Midbrain (tissue), 1 donor: ENCODE measurements at regions not wholly inside any gene's neighbourhood (a gene's known extent, or its start where the extent isn't known, plus 50 kb on each side); places are given as distances from the start of the nearest gene placed in this dataset.

Experiments
- DNase-seq: peaks from one replicate; lab custom pipeline; 2025; lab: John Stamatoyannopoulos, UW

DNA sequence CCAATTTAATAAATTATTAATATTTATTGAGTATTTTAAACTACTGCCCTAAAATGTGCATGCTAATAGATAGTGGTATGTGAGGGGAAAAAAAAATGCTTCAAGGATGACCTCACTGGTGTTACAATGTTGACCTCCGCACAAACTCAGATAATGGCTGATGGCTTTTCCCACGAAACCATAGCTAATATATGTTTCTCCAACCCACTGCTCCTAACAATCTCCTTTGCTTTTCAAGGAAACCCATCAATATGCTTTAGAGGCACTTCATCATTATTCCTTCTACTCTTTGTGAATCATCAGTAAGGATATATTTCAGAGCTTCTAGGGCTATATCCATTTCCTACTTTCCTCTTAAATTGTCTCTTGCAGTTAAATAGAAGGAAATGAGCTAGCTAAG lies 1752.0 kb upstream of the TENM3 start:
- no peak for DNase-seq

DNA sequence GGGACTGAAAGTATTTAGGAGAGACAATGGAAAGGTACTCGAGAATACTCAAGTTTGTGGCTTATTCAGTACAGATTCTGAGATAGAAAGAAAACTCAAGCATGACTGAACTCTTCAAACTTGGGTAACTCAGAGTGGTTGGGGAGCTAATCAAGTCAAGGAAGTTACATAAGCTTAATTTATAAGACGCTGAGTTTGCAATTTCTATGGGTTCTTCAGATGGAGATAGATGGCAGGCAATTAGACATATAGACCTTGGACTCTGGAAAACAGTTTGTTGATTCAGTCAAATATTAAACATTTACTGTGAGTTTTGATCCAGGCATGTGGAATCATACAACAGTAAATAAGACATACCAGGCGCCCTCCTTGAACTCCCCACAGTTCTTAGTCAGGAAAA lies 1749.9 kb upstream of the TENM3 start:
- DNase-seq: no peak

- no peak for DNase-seq
These were observed 1743.0 kb upstream of the TENM3 start for GRCh38 chr4:180500154-180500553.

DNA sequence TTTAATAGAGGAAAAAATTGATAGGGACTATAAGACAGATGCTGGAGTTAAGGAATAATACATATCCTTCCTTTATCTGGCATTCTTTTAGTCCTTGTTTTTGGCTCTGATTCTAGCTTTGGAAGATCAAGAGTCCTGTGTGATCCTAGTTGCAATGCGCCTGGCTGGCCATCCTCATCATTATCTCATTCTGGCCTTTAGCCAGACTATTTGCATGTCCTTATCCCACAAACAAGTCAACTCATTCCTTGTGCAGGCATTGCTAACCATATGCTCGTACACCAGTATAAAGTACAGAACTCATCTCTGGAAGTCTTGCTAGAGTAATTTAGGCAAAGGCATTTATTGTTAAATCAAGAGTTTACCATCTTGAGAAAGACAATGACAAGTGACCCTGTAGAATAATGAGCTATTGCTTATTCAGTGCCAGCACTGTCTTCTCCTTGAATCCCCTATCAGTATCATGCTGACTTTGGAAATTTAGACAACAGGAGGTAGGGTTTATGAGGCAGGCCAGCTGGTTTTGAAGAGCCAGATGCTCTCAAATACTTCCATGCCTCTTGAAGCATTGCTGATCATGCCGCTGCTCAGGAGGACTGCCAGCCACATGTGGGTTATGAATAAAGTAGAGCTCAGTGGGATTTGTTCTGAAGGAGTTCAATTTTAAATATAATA lies 1730.3 kb upstream of the TENM3 start:
- no peak for DNase-seq

GRCh38 chr4:180518906-180519305 lies 1724.3 kb upstream of the TENM3 start:
- DNase-seq: no peak

DNA sequence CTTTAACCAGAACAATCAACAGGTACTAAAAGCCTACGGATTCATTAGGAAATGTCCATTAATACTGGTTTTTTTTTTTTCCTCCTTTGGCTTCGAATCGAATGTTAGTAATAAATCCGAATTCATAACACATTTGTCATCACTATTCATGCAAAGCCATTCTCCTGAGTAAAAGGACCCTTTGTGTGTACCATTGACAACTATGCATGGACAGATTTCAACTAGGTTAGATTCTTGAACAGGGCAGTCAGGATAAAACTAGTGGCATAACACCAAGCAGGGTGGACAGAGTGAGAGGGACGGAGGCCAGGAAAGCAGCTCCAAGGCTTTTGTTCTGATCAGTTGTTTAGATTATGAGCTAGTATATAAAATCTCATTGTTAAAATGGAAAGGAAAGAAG lies 1722.0 kb upstream of the TENM3 start:
- DNase-seq: no peak

GRCh38 chr4:180525523-180526077 lies 1717.6 kb upstream of the TENM3 start:
- no peak for DNase-seq

DNA sequence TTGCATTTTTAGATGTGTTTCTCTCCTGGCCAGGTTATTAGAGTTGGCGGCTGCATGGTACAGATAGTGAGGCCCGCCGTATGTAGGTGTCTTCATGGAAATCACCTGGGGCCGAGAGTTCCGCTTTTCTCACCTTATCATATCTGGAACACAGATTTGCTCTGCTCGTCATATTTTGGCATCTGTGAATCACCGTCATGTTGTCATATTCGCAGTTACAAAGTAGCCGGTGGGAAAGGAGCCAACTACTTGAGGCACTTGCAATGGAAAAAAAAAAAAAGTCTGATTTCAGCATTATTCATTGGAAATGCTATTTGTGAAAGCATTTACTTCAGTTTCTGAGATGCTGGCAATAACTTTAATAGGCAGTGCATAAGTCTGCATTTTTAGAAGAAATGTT lies 1715.2 kb upstream of the TENM3 start:
- no peak for DNase-seq

DNA sequence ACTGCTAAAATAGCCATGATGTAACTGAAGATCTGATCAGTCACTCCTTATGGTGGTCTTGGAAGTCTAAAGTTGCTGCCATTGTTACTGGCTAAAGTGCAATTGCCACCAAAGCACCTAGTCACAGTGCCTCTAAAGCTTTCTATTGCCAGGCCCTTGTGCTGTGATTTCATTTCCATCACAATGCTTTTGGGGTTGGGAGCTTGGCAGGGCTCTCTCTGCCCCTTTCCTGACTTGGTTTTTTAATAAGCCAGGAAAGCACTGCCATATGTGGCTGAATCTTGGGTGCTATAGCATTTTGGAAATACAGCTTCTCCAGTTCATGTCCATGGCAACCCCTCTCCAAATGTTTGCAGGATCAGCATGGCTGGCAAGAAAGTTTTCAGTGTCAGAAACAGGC lies 1712.4 kb upstream of the TENM3 start:
- DNase-seq: no peak

DNA sequence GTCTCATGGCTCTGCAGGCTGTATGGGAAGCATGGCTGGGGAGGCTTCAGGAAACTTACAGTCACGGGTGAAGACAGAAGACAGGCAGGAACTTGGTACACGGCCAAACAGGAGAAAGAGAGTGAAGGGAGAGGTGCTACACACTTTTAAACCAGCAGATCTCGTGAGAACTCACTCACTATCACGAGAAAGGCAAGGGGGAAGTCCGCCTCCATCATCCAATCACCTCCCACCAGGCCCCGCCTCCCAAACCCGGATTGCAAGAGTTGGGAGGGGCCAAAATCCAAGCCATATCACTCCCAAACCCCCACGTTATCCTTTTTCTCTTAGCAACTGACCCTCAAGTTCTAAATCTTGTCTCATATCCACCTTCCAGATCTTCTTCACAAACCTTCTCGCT lies 1710.5 kb upstream of the TENM3 start:
- DNase-seq: no peak

DNA sequence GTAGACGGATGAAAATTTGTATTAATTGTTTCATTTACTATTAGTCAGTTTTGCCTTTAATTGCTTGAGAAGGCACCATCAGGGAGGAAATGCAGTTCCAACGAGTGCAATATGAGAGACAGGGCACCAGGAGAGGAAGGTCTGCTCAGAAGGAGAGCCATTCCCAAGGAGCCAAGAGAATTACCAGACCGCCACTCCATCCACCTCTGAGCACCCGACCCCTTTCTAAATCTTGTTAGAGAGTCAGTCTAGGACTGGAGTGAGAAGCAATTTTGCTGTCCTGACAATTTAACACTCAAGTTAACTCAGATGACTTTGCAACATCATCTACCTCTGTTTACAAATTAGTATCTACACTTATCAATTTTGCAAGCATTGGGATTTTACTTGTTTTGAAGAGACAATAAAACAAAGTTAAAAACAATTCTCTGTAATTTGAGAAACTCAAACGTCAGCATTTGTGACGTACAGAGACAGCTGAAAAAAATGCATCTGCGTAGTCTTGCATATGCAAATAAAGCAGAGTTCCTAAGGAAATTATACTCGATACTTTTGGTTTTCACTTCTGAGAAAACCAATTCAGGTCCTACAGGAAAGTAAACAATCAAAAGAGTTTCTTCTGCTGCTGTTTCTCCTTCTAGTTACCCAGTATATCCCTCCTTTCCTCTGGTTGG lies 1704.7 kb upstream of the TENM3 start:
- DNase-seq: no peak

- DNase-seq: no peak
These were observed 1703.9 kb upstream of the TENM3 start for GRCh38 chr4:180539284-180539683.

DNA sequence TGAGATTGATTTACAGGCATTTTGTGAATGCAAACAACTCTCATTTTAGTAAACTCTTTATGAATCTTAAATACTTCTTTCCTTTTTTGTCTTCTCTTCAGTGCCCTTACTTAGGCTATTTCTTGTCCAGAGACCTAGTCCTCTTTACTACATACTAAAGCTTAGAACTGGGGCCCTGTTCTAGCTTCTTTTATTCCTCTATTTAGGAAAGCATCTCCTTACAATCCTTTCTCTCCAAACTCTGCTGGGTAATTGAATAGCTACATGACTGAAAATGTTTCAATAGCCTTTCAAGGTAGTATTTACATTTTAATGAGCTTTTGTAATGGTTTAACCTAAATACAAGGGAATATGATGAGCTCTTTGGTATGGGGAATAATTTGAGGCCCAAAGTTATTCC lies 1701.5 kb upstream of the TENM3 start:
- DNase-seq: no peak

- DNase-seq: no peak
These were observed 1700.6 kb upstream of the TENM3 start for GRCh38 chr4:180542445-180543100.

DNA sequence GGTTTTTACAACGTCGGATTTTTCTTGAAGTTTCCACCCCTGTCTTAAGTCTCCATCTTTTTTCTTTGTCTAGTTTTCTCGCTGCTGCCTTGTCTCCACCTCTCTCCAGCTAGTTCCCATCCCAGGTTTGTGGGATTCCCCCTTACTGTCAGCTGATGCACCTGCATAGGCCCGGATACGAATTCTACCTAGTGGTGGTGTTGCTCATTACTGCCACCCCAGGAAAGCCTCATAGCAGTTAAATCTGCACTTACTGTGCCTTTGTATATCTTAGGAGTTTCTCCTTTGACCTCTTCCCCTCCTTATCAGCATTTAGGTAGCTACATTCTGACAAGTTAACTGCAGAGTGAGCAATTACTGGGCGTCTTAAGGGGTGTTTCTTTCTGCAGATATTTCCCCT lies 1693.1 kb upstream of the TENM3 start:
- DNase-seq: no peak

- DNase-seq: no peak
These were observed 1685.9 kb upstream of the TENM3 start for GRCh38 chr4:180557348-180557747.

DNA sequence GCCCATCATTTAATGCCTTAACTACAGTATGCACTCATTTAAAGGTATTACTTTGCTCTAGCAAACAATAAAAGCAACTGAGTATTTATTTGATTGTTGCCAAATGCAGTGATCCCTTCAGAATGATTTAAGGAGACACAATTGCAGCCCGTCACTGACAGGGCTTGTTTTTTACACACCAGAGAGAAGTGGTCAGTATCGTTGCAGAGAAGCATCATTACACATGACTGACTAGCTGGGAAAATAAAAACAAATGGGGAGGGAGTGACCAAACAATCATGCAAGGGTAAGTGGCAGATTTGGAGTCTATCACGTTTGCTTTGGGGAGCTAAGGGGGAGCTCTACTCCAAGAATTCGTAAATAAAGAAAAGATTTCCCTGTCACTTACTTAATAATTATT lies 1685.3 kb upstream of the TENM3 start:
- no peak for DNase-seq

DNA sequence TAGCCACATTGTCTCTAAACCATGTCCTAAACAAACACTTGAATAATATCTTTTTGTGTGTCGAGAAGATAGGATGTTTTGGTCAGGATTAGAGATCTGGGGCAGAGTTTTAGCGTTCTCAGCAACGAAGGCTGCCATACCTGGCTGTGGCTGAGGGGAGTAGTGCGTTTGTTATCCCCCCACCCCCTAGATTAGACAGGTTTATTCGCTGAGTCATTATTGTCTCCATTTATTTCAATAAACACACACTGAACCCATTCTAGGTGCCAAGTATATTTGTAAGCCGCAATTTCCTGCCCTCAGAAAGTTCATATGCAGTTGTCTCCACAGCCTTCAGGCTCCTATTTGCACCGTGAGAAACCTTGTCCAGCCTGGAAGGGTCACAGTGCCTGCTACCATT lies 1684.8 kb upstream of the TENM3 start:
- DNase-seq: no peak

GRCh38 chr4:180560896-180561295 lies 1682.3 kb upstream of the TENM3 start:
- DNase-seq: no peak

GRCh38 chr4:180564026-180564425 lies 1679.2 kb upstream of the TENM3 start:
- DNase-seq: no peak

- no peak for DNase-seq
These were observed 1678.8 kb upstream of the TENM3 start for GRCh38 chr4:180564448-180564847.

DNA sequence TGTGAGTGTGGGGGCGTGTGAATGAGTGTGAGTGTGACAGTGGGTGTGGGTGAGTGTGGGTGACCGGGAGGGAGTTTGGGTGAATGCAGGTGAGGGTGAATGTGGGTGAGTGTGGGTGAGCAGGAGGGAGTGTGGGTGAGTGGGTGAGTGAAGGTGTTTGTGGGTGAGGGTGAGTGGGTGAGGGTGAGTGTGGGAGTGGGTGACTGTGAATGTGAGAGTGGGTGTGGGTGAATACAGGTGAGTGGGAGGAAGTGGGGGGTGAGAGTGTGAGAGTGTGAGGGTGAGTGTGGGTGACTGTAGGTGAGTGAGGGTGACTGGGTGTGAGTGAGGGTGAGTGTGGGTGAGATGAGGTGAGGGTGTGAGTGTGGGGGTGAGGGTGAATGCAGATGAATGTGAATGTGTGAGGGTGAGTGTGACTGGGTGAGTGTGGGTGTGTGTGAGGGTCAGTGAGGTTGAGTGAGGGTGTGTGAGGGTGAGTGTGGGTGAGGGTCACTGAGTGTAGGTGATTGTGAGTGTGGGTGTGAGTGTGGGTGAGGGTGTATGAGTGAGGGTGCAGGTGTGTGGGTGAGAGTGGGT lies 1677.3 kb upstream of the TENM3 start:
- no peak for DNase-seq

- no peak for DNase-seq
These were observed 1676.7 kb upstream of the TENM3 start for GRCh38 chr4:180566492-180566891.
